HEK293T (cell line): ENCODE measurements at regions not wholly inside any gene's neighbourhood (a gene's known extent, or its start where the extent isn't known, plus 50 kb on each side); places are given as distances from the start of the nearest gene placed in this dataset.

ENCODE experiments used
- CTCF ChIA-PET: fragments of 350-600 bp; formaldehyde crosslinking; extraction: SDS; loops from one replicate; lab custom pipeline; 2021; ENCODE audit warnings: antibody characterized with exemption, inconsistent platforms; lab: Yijun Ruan, JAX
- POLR2A ChIA-PET: fragments of 350-600 bp; formaldehyde crosslinking; extraction: SDS; loops from one replicate; lab custom pipeline; 2020; ENCODE audit warnings: antibody characterized with exemption, inconsistent platforms; lab: Yijun Ruan, JAX
- DNase-seq: peaks from one replicate; pipeline ENCODE4 v3.0.0; 2012; ENCODE audit warnings: mixed read lengths; ENCODE audit errors: extremely low spot score
- ARNT ChIP-seq: fragments of 450-650 bp; IDR thresholded peaks from 2 replicates; pipeline ENCODE4 v1.6.1; 2017; ENCODE audit warnings: mild to moderate bottlenecking
- BHLHE40 ChIP-seq: fragments of 450-650 bp; IDR thresholded peaks from 2 replicates; pipeline ENCODE4 v1.6.1; 2016; ENCODE audit warnings: mild to moderate bottlenecking, moderate library complexity, borderline replicate concordance
- CTBP1 ChIP-seq: fragments of 450-650 bp; IDR thresholded peaks from 2 replicates; pipeline ENCODE4 v1.6.1; 2016; ENCODE audit warnings: borderline replicate concordance
- ELF4 ChIP-seq: fragments of 450-650 bp; IDR thresholded peaks from 2 replicates; pipeline ENCODE4 v1.6.1; 2017; ENCODE audit warnings: antibody characterized with exemption
- FOXA1 ChIP-seq: fragments of 450-650 bp; IDR thresholded peaks from 2 replicates; pipeline ENCODE4 v1.6.1; 2016; ENCODE audit warnings: mild to moderate bottlenecking
- FOXK2 ChIP-seq: fragments of 450-650 bp; IDR thresholded peaks from 2 replicates; pipeline ENCODE4 v1.6.1; 2016; ENCODE audit warnings: mild to moderate bottlenecking
- FOXM1 ChIP-seq: fragments of 450-650 bp; IDR thresholded peaks from 2 replicates; pipeline ENCODE4 v1.6.1; 2017; ENCODE audit warnings: mild to moderate bottlenecking, borderline replicate concordance
- HDGF ChIP-seq: fragments of 450-650 bp; IDR thresholded peaks from 2 replicates; pipeline ENCODE4 v1.6.1; 2017; ENCODE audit warnings: antibody characterized with exemption, borderline replicate concordance
- L3MBTL2 ChIP-seq: fragments of 450-650 bp; conservative IDR thresholded peaks from 2 replicates; pipeline ENCODE4 v1.6.1; 2016; ENCODE audit warnings: mild to moderate bottlenecking
- LEF1 ChIP-seq: fragments of 450-650 bp; IDR thresholded peaks from 2 replicates; pipeline ENCODE4 v1.6.1; 2017; ENCODE audit warnings: mild to moderate bottlenecking, borderline replicate concordance
- NFRKB ChIP-seq: fragments of 450-650 bp; IDR thresholded peaks from 2 replicates; pipeline ENCODE4 v1.6.1; 2016; ENCODE audit warnings: mild to moderate bottlenecking, moderate library complexity
- SP1 ChIP-seq: fragments of 450-650 bp; IDR thresholded peaks from 2 replicates; pipeline ENCODE4 v1.6.1; 2017
- SUZ12 ChIP-seq: fragments of 450-650 bp; IDR thresholded peaks from 2 replicates; pipeline ENCODE4 v1.6.1; 2016; ENCODE audit warnings: mild to moderate bottlenecking
- TARDBP ChIP-seq: fragments of 450-650 bp; IDR thresholded peaks from 2 replicates; pipeline ENCODE4 v1.6.1; 2016
- ZNF384 ChIP-seq: fragments of 450-650 bp; IDR thresholded peaks from 2 replicates; pipeline ENCODE4 v1.6.1; 2016
- TF ChIP-seq, protein P1 (sequence below): fragments of 450-650 bp; IDR thresholded peaks from 2 replicates; pipeline ENCODE4 v1.6.1; 2016

DNA sequence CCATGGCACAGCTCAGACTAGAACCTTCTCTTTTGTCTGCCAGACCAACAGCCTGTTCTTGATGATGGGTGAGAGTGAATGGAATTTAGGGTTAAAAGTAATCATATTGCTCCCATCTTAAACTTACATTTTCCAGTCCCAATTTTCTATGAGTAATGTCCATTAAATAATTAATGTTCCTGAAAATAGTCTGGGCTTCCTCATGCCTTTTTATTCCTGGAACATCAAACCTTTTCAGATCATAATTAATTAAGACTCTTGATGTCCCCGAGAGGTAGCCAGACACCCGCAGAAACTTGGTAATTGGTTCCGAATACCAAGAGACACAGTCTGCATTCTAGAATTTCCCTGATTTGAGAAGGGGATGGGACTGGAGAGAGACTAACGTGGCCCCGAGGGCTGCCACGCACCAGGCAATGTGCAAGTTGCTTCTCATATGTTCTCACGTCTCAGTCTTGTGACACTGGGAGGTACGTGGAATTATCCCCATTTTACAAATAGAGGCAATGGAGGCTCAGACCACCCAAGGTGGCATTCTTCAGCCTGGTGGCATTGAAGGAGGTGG lies 78.6 kb upstream of the TOX2 start:
- CTCF ChIA-PET, result no interaction called here
- TF ChIP-seq FOXA1, result no peak
- TF ChIP-seq NFRKB, result no peak
- TF ChIP-seq, protein P1, sequence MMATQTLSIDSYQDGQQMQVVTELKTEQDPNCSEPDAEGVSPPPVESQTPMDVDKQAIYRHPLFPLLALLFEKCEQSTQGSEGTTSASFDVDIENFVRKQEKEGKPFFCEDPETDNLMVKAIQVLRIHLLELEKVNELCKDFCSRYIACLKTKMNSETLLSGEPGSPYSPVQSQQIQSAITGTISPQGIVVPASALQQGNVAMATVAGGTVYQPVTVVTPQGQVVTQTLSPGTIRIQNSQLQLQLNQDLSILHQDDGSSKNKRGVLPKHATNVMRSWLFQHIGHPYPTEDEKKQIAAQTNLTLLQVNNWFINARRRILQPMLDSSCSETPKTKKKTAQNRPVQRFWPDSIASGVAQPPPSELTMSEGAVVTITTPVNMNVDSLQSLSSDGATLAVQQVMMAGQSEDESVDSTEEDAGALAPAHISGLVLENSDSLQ, result no peak
- no peak for TF ChIP-seq BHLHE40
- no peak for TF ChIP-seq LEF1
- no peak for TF ChIP-seq CTBP1
- TF ChIP-seq SP1, result no peak
- TF ChIP-seq ZNF384, result no peak
- no peak for TF ChIP-seq ELF4
- TF ChIP-seq FOXM1, result no peak
- no peak for TF ChIP-seq SUZ12
- TF ChIP-seq HDGF, result no peak
- no peak for TF ChIP-seq FOXK2
- TF ChIP-seq ARNT, result no peak
- TF ChIP-seq TARDBP, result no peak
- TF ChIP-seq L3MBTL2, result no peak
- DNase-seq, result no peak
- POLR2A ChIA-PET, result no interaction called here

DNA sequence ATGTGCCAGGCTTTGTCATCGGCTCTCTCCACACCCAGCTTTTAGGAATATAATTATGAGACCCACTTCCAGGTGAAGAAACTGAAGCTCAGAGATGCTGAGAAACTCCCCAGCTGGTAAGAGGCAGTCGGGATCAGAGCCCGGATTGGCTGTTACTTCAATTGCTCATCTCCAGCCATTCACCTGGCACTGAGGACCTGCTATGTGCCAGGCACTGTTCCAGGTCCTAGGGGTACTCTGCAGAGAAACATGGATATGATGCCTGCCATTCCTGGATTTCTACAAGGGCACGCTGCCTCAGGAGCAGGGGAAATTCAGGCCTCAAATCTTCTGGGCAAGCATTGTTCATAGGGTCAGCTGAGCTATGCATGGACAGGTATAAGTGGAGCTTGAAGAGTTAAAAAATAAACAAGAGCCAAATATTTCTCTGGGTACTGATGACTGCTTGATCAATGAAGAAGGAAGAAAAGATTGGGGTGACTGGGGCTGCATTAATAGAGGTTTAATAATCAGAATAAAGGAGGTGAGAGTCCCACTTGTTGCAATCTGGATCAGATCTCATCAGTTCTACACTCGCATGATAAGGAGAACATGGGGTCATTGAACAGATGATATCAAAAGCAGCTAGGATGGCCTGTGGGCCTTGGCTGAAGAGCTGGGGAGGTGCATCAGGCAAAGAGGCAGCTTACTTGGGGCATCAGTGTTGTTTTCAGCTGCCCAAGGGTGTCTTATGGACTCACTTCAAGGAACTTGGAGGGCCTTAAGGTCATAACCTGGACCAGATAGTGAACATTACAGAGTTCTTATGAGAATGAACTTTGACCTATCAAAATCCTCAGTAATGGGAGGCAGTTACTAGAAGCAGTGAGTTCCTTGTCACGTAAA lies 80.9 kb upstream of the TOX2 start:
- POLR2A ChIA-PET, result no interaction called here
- TF ChIP-seq ZNF384, result no peak
- TF ChIP-seq SP1, result no peak
- TF ChIP-seq ELF4, result no peak
- TF ChIP-seq FOXM1, result no peak
- TF ChIP-seq HDGF, result no peak
- no peak for TF ChIP-seq BHLHE40
- no peak for TF ChIP-seq ARNT
- TF ChIP-seq SUZ12, result no peak
- no peak for TF ChIP-seq TARDBP
- no peak for TF ChIP-seq CTBP1
- TF ChIP-seq FOXK2, result no peak
- TF ChIP-seq, protein P1, result no peak
- DNase-seq, result no peak
- CTCF ChIA-PET, result interaction anchor here (0.6 kb wide), 1 partner anchor 271 kb away, joined by 3 read pairs; no protein-coding TSS in a partner anchor

DNA sequence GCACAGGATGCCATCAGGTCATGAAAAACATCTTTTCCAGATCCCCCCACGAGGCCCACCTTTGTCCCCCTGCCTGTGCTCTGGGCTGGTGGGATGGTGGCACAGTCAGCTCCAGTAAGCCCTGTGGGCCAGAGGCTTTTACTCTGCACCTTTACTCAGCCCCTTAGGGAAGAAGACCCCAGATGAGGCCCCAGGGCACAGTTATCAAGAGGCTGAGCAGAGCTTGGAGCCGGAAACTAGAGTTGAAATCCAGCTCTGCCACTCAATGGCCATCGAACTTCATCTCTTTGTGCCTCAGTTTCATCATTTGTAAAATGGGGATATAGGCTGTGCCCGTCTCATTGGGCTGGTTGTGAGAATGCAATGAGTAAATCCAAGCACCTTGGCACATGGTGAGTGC lies 81.7 kb upstream of the TOX2 start:
- POLR2A ChIA-PET, result no interaction called here
- DNase-seq, result no peak
- CTCF ChIA-PET, result no interaction called here
- no peak for TF ChIP-seq SP1
- TF ChIP-seq BHLHE40, result no peak
- TF ChIP-seq L3MBTL2, result no peak
- TF ChIP-seq, protein P1, result no peak
- no peak for TF ChIP-seq HDGF
- TF ChIP-seq SUZ12, result no peak
- TF ChIP-seq LEF1, result no peak
- no peak for TF ChIP-seq ARNT
- no peak for TF ChIP-seq TARDBP
- TF ChIP-seq NFRKB, result no peak
- TF ChIP-seq CTBP1, result no peak
- no peak for TF ChIP-seq FOXK2
- TF ChIP-seq FOXA1, result no peak
- TF ChIP-seq ZNF384, result no peak
- no peak for TF ChIP-seq FOXM1
- no peak for TF ChIP-seq ELF4

DNA sequence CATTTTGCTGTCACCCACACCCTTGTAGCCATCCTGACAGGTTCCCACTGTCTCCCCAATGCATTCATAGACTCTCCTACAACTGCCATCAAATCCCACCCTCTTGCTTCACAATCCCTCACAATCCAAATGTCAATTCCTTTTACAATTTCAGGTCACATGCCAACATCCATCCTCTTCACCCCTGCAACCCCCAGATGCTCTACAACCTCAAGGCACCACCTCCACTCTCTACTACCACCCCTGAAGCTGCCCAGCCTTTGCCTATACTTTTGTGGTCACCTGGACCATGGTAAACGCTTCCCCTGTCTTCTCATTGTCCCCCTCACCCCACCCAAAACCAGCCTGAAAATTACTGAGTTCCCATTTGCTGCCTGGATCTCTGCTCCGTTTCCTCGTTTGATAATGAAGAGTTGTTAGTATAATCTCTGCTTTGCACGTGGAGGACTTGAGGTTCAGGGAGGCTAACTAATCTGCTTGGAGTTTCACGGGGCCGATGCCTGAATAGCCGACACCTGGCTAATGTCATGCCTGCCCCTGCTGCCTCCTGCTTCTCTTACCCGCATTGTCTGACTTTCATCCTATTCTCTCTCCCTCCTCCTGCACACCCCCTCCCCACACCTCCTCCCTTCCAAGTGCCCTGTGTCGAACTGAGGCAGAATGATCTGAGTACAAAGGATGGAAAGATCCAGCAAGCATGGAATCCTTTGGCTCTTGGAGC lies 82.4 kb upstream of the TOX2 start:
- TF ChIP-seq ARNT, result no peak
- no peak for TF ChIP-seq CTBP1
- no peak for TF ChIP-seq ELF4
- no peak for TF ChIP-seq L3MBTL2
- TF ChIP-seq HDGF, result no peak
- TF ChIP-seq SUZ12, result no peak
- no peak for TF ChIP-seq FOXK2
- TF ChIP-seq TARDBP, result no peak
- TF ChIP-seq FOXM1, result no peak
- TF ChIP-seq ZNF384, result no peak
- TF ChIP-seq, protein P1, result no peak
- TF ChIP-seq SP1, result no peak
- TF ChIP-seq BHLHE40, result no peak
- no peak for TF ChIP-seq FOXA1
- no peak for TF ChIP-seq NFRKB
- no peak for TF ChIP-seq LEF1
- ChIA-PET CTCF (no interaction called here), POLR2A (no interaction called here)
- DNase-seq, result no peak
